ENCODE measurements at regions not wholly inside any gene's neighbourhood (a gene's known extent, or its start where the extent isn't known, plus 50 kb on each side); places are given as distances from the start of the nearest gene placed in this dataset.

DNA sequence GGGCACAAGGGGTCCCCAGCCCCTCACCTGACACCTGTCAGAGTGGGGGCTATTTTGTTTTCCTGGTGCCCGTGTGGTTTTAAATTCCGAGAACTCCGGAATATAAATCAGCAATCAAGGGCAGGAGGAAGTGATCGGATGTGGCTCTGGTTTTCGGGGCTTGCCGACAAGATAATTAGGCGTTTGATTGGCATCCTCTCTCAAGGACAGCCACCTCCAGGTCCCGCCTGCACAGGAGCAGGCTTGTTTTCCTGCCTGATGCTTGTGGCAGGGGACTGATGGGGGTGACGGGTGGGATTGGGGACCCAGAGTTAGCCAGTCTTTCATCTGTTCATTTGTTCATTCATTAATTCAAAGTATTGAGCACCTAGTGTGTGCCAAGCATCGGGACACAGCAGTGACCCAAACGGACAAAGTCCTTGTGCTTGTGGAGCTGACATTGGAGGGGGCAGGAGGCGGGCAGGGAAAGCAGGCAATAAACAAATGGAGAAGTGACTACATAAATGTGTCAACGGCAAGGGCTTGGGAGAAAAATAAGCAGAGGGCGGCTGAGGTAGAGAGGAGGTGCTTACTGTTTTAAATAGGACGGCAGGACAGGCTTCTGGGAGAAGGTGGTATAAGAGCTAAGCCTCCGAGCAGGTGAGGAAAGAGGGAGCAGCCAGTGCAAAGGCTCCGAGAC, 166.5 kb downstream of the PHETA1 start:
- DNase-seq (ENCODE audit: extremely low read depth in 1 of 2, low read depth in 1 of 2) = no peak

DNA sequence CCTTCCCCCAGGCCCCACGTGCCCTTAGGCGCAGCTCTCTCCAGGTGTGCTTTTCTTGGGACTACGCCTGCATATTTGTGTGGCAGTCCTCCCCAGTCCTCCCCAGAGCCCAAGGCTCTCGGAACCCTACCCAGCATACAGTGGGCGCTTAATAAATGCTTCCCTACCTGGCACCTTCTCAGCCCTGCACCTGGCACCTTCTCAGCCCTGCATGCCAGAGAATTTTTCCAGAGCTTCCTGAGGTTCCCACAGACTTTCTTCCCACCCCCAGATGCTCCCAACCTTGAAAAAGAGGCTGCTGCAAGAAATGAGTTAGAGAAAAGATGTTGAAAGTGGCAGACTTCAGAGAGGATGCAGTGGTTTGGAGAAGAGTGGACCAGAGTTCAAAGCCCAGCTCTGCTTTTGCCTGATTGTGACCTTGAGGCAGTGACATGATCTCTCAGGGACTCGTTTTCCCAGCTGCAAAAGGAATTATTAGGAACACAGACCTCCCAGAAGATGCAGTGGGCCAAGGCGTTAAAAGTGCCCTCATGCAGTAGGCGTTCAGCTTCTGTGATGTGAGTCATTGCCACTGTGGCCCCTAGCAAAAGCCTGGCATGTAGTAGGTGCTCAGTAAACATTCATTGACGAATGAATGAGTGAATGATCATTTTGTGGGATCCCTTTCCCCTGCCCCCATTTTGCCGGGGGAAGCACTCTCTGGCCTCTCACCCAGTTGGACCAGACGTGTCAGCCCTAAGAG, 167.2 kb downstream of the PHETA1 start:
- DNase-seq (ENCODE audit: extremely low read depth in 1 of 2, low read depth in 1 of 2) = no peak

DNA sequence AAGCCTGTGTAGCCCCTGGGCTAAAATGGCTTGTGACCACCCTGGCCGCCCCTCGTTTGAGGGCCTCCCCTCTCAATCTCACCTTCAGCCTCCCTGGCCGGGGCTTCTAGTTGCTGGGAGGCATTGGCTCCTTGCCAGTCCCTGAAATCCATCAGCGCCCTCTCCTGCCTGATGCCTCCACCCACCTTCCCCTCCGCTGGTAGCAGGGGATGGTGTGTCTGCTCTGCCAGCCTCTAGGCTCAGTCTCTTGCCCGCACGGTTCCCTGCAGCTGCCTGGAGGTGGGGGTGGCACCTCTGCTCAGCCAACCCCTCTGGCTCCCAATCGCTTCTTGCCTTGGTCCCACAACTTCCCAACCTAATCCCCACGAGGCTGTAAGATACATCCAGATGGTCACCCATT, 167.9 kb downstream of the PHETA1 start:
- DNase-seq (ENCODE audit: extremely low read depth in 1 of 2, low read depth in 1 of 2) = no peak

DNA sequence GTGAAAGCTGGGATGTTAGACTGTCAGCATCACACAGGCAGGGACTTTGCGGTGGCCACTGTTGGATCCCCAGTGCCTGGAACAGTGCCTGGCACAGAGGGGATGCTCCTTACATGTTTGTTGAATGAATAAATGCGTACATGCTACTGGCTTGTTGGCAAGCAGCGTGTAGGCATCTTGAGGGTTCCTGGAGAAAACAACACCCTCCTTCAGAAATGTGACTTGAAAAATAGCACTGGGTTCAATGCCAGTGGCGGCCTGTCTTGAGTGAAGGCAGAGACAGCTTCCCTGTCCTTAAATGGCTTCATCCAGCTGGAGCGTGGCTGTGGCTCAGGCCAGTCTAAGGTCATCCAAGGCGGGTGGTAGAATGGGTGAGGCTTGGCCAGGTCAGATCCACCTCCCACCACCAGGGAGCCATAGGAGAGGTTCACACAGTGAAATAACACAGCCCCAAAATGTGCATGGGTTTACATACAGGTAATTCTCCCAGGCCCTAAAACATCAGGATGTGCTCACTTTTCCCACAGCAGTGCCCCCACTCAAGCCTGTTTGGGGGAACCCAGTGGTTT, 171.4 kb downstream of the PHETA1 start:
- no peak for DNase-seq (ENCODE audit: extremely low read depth in 1 of 2, low read depth in 1 of 2)

DNA sequence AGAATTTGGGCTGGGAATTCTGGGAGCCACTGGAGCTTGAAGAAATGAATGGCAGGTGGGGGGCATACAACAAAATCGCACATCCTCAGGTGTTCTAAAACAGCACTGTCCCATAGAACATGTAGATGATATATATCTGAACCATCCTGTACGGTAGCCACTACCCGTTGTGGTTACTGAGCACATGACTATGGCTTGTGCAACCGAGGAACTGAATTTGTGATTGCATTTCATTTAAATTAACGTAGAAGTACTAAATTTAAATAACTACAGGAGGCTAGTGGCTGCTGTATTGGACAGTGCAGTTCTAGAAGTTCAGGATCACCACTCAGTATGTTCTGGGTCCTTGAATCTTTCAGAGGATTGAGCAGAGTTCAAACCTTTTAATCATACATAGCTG, 172.4 kb downstream of the PHETA1 start:
- no peak for DNase-seq (ENCODE audit: extremely low read depth in 1 of 2, low read depth in 1 of 2)

DNA sequence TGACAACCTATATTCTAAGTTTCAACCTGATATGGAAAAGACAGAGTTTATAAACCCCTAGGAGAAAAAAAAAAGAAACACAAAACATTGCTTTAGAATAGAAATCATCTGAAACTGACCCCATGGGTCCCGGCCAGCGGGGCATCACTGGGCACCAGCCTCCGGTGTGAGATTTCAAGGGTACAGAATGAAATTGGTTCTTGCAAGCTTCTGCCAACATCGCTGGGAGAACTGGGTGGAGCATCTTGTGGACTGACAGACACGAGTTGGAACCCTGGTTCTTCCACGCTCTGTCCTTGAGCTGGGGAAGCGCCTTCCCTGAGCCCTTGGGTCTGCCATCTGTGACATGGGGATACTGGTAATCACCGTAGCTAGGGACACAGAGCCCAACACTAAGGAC, 173.6 kb downstream of the PHETA1 start:
- no peak for DNase-seq (ENCODE audit: extremely low read depth in 1 of 2, low read depth in 1 of 2)

DNA sequence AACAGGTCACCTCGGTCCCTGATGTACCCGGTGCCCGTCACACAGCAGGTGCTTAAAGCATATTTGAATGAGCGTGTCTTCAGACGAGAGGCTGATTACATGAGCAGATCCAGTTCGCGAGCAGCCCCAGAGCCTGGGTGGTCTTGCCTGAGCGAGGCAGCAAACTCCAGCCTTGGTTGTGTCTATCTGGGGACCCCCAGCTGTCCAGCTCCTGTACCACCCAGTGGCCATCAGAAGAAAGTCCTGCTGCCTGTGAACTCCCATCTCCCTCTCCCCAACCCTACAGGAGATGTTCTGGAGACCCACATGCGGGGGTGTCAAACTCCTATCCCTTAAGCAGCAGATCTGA, 174.2 kb downstream of the PHETA1 start:
- DNase-seq (ENCODE audit: extremely low read depth in 1 of 2, low read depth in 1 of 2) = no peak

DNA sequence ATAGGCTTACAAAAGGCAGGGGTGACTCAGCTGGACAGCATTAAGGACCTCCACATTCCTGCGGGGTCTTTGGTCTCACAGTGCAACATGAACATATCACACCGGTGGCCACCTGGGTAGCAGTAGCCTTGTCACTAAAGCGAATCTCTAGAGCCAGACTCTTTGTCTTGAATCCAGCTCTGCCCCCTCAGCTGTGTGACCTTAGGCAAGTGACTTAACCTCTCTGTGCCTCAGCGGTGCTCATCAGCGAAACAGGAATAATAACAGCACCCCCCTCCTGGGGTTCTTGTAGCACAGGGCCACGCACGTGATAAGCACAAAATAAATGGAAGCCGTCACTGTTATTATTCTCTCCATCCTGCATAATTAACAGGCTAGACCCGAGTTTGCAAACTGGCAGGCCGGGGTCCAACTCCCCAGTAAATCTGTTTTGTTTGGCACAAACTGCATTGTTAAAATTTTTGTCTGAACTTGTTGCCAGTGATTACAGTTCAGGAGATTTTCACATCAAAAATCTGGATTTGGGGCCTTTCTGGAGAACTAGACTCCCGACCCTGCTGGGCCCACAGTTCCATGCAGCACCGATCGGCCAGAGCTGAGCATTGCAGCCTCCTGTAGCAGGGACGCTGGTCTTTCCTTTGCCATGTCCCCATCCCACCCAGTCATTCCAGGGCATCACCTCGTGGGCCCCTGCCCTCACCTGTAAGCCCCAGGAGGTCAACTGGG, 174.8 kb downstream of the PHETA1 start:
- no peak for DNase-seq (ENCODE audit: extremely low read depth in 1 of 2, low read depth in 1 of 2)

DNA sequence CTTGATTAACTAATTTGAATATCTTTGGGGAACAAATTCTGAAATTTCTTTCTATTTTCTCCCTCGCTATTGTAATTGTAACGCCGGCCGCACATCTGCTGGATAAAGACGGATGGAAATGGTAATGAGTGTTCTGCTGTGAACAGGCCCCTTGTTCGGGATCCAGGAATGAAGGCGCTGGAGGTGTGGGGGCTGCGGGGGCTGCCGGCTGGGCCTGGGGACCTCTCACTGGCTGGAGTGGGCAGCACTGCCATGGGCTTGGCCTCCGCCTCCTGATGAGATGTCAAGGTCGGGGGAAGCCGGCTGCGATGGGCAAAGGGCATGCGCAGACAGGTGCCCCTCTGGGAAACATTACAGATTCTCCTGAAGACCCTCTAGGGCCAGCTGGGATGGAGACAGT, 175.4 kb downstream of the PHETA1 start:
- DNase-seq (ENCODE audit: extremely low read depth in 1 of 2, low read depth in 1 of 2) = no peak

DNA sequence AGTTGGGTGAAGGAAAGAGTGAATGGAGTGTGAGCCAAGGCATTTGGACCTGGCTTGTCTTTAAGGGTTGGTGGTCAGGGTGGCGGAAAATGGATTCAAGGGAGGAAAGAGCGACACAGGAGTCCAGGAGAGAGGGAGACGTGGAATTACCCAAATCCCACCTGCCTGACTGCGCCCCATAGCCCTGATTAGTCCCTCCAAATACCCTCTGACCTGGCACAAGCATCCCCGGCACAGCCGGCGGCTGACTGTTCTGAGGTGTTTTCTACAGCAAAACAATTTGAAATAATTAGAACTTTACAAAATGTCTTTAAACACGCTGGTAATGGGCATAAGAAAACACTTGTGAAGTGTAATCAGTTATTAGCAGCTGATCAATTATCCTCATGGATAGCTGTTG, 175.8 kb downstream of the PHETA1 start:
- no peak for DNase-seq (ENCODE audit: extremely low read depth in 1 of 2, low read depth in 1 of 2)

DNA sequence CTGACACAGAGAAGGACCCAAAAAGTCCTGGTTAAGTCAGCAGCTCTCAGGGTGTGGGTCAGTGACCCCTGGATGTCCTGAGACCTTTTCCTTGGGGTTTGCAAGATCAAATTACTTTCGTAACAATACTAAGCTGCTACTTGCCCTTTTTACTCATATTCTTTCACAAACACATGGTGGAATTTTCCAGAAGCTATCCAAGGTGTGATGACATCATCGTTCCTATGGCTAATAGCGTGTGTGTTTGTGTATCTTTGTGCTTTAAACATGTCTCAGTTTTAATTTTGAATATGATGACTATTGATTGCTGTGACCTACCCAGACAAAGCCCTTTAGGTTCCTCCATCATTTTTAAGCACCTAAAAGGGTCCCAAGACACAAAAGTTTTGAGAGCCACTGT, 176.2 kb downstream of the PHETA1 start:
- DNase-seq (ENCODE audit: extremely low read depth in 1 of 2, low read depth in 1 of 2) = no peak

DNA sequence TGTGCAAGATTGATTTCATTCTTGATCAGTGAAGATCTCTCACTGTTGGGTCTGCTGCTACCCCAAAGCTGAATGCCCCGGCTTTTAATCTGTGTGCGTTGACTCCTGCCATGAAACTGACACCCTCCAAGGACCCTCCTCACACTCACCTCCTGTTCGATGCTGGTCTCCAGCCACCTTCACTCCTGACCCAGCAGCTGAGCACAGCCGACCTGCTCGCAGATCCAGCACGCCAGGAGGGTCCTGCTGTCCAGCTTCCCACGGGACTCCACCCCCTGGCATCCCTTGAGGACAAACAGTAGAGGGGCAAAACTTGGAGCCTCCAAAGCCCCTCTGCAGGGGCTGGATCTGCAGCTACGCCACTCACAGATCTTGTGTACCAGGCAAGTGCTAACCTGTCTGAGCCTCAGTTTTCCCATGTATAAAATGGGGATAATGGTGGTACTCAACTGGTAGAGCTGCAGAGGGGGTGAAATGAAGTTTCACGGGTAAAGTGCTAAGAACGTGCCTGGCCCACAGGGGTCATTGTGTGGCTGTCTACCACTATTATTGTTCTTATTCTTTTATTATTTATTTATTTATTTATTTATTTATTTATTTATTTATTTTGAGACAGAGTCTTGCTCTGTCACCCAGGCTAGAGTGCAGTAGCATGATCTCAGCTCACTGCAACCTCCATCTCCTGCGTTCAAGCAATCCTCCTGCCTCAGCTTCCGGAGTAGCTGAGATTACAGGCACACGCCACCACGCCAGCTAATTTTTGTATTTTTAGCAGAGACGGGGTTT, 178.0 kb downstream of the PHETA1 start:
- no peak for DNase-seq (ENCODE audit: extremely low read depth in 1 of 2, low read depth in 1 of 2)

DNA sequence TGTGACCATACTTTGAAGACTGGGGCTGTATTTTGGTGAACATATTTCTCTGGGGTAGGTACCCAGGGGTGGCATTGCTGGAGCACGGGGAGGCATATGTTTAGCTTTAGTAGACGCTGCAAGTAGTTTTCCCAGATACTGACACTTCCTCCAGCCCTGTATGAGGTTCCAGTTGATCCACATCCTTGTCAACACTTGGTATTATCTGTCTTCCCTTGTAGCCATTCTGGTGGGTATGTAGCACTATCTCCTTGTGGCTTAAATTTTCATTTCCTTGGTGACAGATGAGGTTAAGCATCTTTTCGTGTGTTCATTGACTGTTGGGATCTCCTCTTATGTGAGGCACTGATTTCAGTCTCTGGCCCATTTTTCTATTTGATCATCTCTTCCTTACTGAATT, 179.1 kb downstream of the PHETA1 start:
- no peak for DNase-seq (ENCODE audit: extremely low read depth in 1 of 2, low read depth in 1 of 2)

DNA sequence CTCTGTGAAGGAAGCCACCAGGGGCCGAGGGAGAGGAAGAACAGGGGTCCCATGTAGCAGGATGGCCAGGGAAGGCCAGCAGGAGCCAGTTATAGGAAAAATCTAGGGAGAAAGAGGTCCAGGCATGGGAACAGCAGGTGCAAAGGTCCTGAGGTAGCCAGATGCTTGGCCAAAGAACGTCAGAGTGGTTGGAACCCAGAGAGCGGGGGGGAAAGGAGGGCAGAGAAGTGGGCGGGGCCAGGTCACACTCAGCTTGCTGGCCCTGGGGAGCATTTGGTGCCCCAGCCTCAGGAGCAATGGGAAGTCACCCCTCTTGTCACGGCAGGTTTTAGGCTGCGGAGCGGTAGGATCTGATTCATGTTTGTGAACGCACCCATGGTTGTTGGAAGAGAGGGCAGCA, 180.5 kb downstream of the PHETA1 start:
- DNase-seq (ENCODE audit: extremely low read depth in 1 of 2, low read depth in 1 of 2) = no peak

DNA sequence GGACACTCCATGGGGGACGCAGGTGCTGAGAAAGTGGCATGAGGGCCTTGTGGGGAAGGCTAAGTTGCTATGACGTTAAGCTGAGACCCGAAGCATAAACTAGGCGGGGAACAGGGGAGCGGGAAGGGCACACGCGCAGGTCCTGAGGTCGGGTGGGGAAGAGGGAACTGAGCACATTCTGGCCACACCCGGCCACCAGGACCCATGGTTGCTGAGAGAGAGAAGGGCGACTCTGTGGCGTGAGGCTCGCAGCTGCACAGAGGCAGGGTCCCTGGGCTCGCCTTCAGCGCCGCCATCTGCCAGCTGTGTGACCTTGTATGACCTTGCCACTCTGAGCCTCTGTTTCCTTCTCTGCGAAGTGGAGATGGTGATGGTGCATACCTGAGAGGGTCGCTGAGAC, 182.5 kb downstream of the PHETA1 start:
- DNase-seq (ENCODE audit: extremely low read depth in 1 of 2, low read depth in 1 of 2) = no peak

DNA sequence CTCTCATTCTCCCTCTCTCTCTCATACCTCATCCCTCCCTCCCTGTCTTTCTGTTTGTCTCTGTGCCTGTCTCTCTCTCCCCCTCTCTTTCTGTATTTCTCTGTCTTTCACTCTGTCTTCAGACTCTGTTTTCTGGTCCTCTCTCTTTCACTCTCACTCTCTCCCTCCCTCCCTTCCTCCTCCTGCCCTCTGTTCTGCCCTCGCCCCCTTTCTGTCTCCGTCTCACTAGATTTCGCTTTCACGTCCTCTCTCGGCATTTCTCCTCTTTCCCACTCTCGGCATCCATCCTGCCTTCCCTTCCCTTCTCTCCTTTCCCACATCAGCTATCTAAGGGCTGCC, 183.0 kb downstream of the PHETA1 start:
- no peak for DNase-seq (ENCODE audit: extremely low read depth in 1 of 2, low read depth in 1 of 2)

DNA sequence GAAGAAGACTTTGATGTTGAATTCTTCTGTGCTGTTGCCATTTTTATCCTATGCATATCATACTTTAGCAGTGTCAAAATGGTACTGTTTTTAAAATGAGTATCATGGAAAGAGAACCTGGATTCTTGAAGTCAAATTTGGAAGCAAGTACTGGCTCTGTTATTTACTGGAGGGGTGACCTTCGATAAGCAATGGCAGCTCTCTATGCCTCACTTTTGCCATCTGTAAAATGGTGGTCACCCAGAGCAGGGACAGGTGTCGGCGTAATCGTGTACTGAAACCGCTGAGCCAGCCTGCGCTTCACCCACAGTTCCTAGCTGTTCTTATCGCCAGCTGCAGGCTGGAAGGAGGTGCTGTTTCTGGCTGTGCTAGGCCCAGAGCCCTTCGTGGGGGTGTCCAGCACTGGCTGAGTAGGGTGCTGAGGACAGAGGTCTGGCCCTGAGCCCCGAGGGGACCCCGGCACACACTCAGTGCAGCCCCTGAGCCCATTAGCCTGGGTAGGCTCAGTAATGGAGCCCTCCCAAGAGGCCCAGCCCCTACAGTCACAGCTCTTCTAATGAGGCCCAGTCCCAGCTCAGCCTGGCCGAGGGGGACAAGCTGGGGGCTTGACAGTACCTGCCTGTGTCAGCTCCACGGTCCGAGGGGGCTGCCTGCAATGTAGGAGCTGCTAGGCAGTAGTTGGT, 183.5 kb downstream of the PHETA1 start:
- no peak for DNase-seq (ENCODE audit: extremely low read depth in 1 of 2, low read depth in 1 of 2)

DNA sequence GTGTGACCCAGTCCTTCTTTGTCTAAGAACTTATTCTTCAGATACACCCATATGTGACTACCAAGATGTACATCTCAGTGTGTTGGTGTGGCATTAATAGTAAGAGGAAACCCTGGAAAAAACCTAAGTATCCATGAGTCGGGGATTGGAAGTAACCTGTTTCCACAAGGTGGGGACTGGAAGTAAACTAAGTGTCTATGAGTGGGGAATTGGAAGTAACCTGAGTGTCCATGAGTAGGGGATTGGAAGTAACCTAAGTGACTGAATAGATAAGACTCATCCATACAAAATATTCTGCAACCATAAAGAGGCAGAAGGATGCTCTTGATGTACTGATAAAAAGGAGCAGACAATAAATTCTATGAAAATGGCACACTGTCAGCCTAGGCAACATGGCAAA, 184.7 kb downstream of the PHETA1 start:
- DNase-seq (ENCODE audit: extremely low read depth in 1 of 2, low read depth in 1 of 2) = no peak

DNA sequence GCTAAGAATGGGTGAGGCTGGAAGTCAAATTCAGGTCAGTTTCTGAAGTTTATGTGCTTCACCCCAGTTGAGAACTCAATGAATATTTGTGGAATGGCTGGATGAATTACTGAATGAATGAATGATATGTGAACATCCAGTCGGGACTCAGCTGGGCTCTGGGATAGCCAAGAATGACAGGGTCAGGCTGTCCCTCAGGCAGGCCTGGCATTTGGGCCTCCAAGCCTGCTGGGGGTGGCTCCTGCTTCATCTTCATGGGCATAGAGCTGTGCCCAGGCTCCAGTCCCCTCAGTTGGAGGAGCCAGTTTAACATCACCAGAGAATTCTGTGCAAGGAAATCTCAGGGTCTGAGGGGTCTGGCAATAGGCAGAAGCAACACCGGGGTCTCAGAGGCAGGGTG, 185.8 kb downstream of the PHETA1 start:
- DNase-seq (ENCODE audit: extremely low read depth in 1 of 2, low read depth in 1 of 2) = no peak

DNA sequence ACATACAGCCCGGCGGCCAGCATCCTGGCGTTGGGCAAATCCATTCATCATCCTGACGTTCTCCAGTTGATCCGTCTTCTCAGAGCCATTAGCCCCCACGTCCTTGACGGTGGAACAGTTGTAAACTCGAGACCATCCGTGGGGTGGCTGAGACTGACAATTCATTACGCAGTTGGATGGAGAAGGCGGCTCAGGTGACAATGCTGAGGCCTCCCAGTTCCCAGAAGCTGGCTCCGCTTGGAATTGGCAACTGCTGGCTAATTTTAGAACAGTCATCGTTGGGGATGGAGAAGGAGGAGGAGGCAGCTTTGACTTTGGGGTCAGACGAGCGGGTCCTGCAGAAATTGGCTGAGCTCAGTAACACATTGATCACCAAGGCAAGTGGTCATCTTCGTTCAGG, 186.5 kb downstream of the PHETA1 start:
- no peak for DNase-seq (ENCODE audit: extremely low read depth in 1 of 2, low read depth in 1 of 2)
